RKO (cell line): ENCODE measurements at regions not wholly inside any gene's neighbourhood (a gene's known extent, or its start where the extent isn't known, plus 50 kb on each side); places are given as distances from the start of the nearest gene placed in this dataset.
A peak's percentile ranks its signal among the peaks of the same experiment; 100 is the strongest.
"Not testable (repeated sequence)": the region's sequence is repeated elsewhere in the genome, so short reads cannot be mapped to it uniquely, and the experiment has no call there.

ENCODE experiments used
- DNase-seq: peaks from one replicate; pipeline ENCODE4 v3.0.0-alpha.2; 2016; ENCODE audit warnings: low spot score

DNA sequence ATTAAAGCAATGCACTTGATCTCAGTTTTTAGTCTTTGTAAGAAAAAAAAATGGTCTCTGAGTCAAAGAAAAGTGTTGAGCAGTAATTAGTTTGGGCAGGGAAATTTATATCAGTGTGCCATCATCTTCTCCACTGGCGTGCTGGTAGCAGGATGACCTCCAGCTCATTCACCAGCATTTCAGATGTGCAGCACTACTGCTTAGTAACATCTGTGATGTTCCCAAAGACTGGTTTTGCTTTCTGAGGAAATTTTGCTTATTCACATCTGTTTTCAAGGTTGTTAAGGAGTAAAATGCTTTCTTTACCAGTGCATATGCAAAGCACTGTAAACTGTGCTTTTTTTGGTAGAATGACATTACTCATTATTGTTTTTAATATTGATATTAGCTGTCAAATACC, 540.4 kb downstream of the TRAM1L1 start:
- no peak for DNase-seq

DNA sequence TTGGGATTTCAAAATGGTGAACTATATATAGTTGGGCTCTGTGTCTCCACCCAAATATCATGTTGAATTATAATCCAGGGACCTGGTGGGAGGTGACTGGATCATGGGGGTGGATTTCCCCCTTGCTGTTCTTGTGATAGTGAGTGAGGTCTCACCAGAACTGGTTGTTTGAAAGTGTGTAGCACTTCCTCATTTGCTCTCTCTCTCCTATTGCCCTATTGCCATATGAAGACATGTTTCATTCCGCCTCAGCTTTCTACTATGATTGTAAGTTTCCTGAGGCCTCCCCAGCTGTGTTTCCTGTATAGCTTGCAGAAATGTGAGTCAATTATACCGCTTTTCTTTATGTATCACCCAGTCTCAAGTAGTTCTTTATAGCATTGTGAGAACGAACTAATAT, 545.6 kb downstream of the TRAM1L1 start:
- DNase-seq: no peak

DNA sequence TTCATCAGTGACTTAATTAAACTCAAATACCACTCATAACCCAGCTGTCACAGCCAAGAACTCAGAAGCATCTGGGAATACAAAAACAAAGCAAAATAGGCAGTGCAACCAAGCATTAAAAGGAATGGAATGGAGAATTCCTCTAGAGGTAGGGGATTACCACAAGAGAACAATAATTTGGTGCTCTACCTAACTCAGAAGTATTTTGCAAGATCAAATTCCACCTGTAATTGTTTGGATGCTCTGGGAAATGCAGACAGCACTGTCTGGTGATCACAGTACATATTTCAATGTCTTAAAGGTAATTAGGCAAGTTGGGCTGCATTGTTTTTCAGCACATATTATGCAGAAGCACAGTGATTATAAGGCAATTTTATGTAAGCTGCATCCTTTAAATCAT, 547.5 kb downstream of the TRAM1L1 start:
- DNase-seq: no peak

GRCh38 chr4:116536024-116536423, 549.4 kb downstream of the TRAM1L1 start:
- not testable (repeated sequence) for DNase-seq

GRCh38 chr4:116531870-116532269, 553.5 kb downstream of the TRAM1L1 start:
- no peak for DNase-seq

DNA sequence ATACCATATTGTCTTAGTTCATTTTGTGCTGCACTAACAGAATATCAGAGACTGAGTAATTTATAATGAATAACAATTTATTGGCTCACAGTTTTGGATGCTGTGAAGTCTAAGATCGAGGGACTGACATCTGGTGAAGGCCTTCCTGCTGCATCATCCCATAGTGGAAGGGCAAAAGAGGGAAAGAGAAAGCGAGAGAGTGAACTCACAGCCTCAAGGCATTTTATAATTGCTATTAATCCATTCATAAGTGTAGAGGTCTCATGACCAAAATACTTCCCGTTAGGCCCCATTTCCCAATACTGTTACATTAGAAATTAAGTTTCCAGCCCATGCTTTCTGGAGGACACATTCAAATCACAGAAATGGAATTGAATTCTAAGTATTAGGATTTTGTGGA, 554.4 kb downstream of the TRAM1L1 start:
- DNase-seq: no peak

DNA sequence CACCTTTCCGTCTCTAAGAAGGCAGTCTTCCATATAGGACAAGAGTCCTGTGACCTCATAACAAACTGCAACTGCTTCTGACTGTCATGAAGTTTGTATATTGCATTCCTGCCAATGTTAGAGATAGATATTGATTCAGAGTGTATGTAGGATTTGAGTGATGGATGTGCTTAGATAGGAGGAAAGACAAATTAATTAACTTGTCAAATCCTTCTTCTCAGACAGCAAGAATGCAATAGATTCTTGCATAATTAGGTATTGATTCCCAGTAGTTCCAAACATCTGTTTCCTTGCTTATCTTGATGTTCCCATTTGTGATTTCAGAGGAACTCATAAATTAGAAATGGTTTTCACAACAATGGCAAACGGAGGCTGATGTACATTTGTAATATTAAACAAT, 555.3 kb downstream of the TRAM1L1 start:
- DNase-seq: no peak

GRCh38 chr4:116529129-116529528, 556.2 kb downstream of the TRAM1L1 start:
- DNase-seq: no peak

- no peak for DNase-seq
These were observed 562.5 kb downstream of the TRAM1L1 start for GRCh38 chr4:116522922-116523321.

DNA sequence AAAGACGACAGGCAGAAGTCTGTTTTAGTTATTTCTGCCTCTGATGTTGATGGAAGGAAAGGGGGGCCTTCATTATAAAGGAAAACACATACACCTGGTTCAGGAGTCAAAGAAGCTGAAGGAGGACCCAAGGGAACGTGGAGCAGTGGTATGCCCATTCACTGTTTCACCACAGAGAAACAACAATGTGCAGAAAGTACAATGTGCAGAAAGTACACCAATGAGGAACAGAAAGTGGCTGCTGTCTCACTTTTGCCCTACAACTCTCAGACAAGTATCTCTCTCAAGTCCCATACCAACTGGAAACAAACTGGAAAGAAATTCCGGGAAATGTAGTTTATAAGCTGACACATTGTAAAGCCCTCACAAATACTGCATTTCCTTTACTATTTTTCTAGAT, 564.5 kb downstream of the TRAM1L1 start:
- no peak for DNase-seq

DNA sequence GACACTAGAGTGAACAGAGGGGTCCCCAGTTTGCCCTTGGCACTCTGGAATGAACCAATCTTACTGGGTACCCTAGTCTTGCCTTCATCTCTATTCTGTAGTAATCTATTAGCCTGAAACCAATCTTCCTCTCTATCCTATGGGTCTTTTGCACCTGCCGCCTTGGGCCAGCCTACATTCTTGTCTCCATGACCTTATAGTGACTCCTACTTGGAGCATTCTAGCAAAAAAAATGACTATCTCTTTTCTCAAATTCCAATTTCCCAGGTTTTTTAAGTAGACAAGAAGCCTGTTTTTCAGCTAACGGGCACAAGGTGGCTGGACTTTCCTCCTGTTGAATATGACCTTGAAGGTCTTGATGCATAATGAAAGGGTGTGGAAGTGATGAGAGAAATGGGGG, 568.7 kb downstream of the TRAM1L1 start:
- no peak for DNase-seq

DNA sequence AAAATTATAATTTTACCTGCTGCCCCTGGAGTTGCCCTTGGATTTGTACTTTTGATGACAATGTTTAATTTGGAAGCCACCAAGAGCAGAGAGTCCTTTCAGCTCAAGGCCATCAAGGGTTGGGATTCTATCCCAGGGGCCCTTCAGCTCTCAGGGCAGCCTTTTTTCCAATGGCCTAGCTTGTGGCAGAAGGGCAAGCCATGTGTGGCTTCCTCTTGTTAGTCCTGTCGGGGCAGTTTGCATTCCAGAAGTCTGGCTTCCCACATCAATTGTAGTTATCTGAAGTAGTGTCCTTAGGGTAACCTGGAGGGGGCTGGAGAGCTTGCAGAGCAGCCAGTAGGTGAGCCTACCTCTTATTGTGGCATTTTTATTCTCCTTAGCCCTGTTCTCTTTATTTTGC, 569.4 kb downstream of the TRAM1L1 start:
- no peak for DNase-seq

GRCh38 chr4:116512552-116512951, 572.8 kb downstream of the TRAM1L1 start:
- no peak for DNase-seq

- DNase-seq: no peak
These were observed 583.4 kb downstream of the TRAM1L1 start for GRCh38 chr4:116501954-116502353.

DNA sequence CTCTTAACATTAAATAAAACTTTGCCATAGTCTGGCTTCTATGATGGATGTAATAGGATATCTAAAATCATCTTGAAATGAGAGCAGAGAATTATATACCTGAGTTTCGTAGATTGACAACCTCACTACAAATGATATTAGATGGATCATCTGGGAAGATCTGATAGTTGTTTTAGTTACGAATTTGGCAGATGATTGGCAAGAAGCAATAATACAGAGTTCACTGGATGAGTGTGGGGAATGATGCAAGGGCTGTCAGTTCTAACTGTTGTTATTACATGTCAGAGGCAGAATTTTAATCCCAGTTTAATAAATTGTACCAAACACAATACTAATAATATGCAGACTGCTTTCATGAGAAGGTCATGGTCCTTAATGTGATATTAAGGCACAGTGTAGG, 585.2 kb downstream of the TRAM1L1 start:
- no peak for DNase-seq

DNA sequence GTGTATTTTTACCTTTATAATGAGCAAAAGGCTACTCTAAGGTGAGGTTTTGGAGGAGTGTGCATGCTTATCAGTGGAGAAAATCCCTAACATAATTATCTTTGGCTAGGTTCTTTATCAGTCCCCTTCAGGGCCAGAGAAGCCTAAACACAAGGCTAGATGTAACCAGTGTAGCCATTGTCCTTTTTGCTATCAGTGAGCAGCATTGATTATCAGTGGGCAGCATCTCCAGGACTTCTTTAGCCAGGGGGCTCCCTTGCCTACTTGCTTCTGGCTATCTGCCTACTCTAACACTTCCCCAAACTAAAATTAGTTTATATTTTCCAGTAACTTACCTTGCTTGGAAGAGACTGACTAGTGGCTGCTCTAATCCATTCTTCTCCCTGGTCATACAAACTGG, 595.6 kb downstream of the TRAM1L1 start:
- no peak for DNase-seq

DNA sequence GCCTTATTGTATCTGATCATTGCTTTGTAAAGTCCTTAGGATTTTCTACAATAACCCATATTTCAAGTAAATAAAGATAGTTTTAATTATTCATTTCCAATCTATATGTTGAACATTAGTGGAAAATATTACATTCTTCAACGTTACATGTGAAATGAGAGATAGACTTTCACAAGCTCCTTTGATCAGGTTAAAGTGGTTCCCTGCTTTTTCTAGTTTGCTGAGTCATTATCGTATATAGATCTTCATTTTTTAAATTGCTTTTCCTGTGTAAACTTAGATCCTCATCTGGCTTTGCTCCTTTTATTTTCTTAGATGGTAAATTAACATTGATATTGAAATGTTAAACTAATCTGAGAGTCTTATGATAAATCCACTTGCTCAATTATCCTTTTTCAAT, 599.0 kb downstream of the TRAM1L1 start:
- no peak for DNase-seq

DNA sequence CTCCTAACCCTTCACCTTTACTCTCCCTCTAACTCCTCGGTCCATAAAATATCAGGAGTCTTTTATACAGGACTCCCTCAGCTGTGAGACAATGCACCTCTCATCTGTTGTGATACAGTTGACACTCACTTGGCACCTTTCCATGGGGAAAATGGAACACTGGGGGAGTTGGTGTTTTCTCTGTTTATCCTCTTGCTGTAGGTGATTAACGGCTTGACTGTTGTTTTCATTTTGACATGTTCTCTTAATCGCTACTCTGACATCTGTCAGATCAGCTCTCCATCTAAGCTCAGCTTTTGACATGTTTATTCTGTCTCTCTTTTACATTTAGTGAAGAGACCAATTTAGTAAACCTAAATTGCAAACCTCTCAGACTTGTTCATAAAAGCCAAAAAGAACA, 604.8 kb downstream of the TRAM1L1 start:
- DNase-seq: no peak

- no peak for DNase-seq
These were observed 607.0 kb downstream of the TRAM1L1 start for GRCh38 chr4:116478343-116478742.

- DNase-seq: no peak
These were observed 615.8 kb downstream of the TRAM1L1 start for GRCh38 chr4:116469582-116469981.

DNA sequence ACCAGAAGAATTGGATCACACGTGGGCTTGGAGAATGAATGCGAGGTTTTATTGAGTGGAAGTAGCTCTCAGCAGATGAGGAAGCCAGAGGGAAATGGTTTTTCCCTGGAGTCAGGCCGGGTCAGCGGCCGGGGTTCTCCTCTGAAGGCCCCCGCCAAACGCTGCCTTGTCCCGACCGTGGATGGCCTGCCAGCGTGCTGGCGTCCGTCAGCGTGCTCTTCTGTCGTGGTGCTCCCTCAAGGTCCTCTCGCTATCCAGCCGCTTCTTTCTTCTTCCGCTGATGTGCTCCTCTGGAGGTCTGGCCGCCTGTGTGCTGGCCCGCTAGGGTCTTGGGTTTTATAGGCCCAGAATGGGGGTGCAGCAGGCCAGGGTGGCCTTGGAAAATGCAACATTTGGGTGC, 632.2 kb downstream of the TRAM1L1 start:
- DNase-seq: no peak

DNA sequence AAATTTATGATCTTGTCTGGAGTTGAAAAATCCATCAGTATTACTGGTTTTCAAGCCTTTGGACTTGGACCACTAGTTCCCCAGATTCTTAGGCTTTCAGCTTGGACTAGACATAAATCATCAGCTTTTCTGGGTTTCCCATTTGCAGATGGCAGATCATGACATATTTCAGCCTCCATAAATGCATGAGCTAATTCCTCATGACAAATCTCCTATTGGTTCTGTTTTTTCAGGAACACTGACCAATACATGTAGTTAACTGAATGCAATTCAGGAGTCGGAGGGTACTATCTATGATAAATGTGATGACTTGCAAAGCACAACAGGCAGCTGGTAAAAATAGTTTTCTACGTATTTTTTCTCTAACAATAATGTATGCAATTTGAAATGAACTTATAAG, 635.6 kb downstream of the TRAM1L1 start:
- no peak for DNase-seq

GRCh38 chr4:116444117-116444516, 641.3 kb downstream of the TRAM1L1 start:
- DNase-seq: no peak

GRCh38 chr4:116438981-116439729, 646.2 kb downstream of the TRAM1L1 start:
- no peak for DNase-seq

GRCh38 chr4:116438417-116438816, 647.0 kb downstream of the TRAM1L1 start:
- peak; percentile 5 for DNase-seq
